Renal cortical epithelial cell (primary cell): ENCODE measurements at regions not wholly inside any gene's neighbourhood (a gene's known extent, or its start where the extent isn't known, plus 50 kb on each side); places are given as distances from the start of the nearest gene placed in this dataset.
"Not testable (repeated sequence)": the region's sequence is repeated elsewhere in the genome, so short reads cannot be mapped to it uniquely, and the experiment has no call there.

Source experiments
- DNase-seq: peaks from one replicate; pipeline ENCODE4 v3.0.0-alpha.2; 2011; ENCODE audit warnings: low read depth

GRCh38 chr9:67708109-67708508 is 150.6 kb upstream of the ANKRD20A1 start:
- not testable (repeated sequence) for DNase-seq

- not testable (repeated sequence) for DNase-seq
Observed at GRCh38 chr9:67711429-67711828, 147.3 kb upstream of the ANKRD20A1 start.

- DNase-seq = peak; percentile 10
Observed at GRCh38 chr9:67711931-67712330, 146.8 kb upstream of the ANKRD20A1 start.

- not testable (repeated sequence) for DNase-seq
Observed at GRCh38 chr9:67712956-67713355, 145.8 kb upstream of the ANKRD20A1 start.

- not testable (repeated sequence) for DNase-seq
Observed at GRCh38 chr9:67717830-67718388, 140.8 kb upstream of the ANKRD20A1 start.

- DNase-seq = not testable (repeated sequence)
Observed at GRCh38 chr9:67720491-67720890, 138.2 kb upstream of the ANKRD20A1 start.

GRCh38 chr9:67722460-67723090 is 136.2 kb upstream of the ANKRD20A1 start:
- DNase-seq = not testable (repeated sequence)

- not testable (repeated sequence) for DNase-seq
Observed at GRCh38 chr9:67723185-67723584, 135.5 kb upstream of the ANKRD20A1 start.

- not testable (repeated sequence) for DNase-seq
Observed at GRCh38 chr9:67724885-67725284, 133.8 kb upstream of the ANKRD20A1 start.

GRCh38 chr9:67726213-67726988 is 132.3 kb upstream of the ANKRD20A1 start:
- not testable (repeated sequence) for DNase-seq

GRCh38 chr9:67763133-67763532 is 95.6 kb upstream of the ANKRD20A1 start:
- DNase-seq = not testable (repeated sequence)

GRCh38 chr9:67771807-67772206 is 86.9 kb upstream of the ANKRD20A1 start:
- DNase-seq = not testable (repeated sequence)

- DNase-seq = not testable (repeated sequence)
Observed at GRCh38 chr9:67800170-67800569, 58.6 kb upstream of the ANKRD20A1 start.
